Breast epithelium (tissue), 3 donors: ENCODE measurements at regions not wholly inside any gene's neighbourhood (a gene's known extent, or its start where the extent isn't known, plus 50 kb on each side); places are given as distances from the start of the nearest gene placed in this dataset.

Experiments
- POLR2A ChIP-seq: fragments of 450-650 bp; IDR thresholded peaks from one replicate; pipeline ENCODE4 v1.6.1; 2016; ENCODE audit warnings: antibody characterized with exemption, mild to moderate bottlenecking, moderate library complexity
- POLR2AphosphoS5 ChIP-seq, 3 donors: sonication (generic); formaldehyde crosslinking; IDR thresholded peaks; one replicate each; pipeline ENCODE4 v1.6.1; 2017; ENCODE audit warnings: antibody characterized with exemption in 3 of 3
- TF ChIP-seq, protein P1 (sequence below), 3 donors: fragments of 450-650 bp; IDR thresholded peaks; one replicate each; pipeline ENCODE4 v1.5.1; 2016 to 2017; ENCODE audit warnings: antibody characterized with exemption in 3 of 3, mild to moderate bottlenecking in 3 of 3, moderate library complexity in 3 of 3

DNA sequence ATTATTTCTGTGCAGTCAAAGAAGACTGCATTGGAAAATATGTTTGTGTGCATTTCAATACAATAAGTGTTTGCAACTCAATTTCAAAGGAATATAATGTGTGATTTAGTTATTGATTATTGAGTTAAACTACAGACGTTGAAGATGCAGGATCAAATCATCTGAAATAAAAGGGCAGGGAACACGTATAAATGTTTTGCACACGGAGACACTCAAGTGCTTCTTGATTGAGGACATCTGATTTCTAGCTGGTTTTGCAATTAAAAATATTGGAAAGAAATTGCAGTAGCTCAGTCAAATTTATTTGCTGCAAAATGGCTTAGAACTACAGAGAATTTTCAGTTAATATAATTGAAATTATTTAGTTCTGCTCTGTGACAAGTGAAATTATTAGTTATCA lies 412.7 kb downstream of the UTRN start:
- TF ChIP-seq, protein P1, sequence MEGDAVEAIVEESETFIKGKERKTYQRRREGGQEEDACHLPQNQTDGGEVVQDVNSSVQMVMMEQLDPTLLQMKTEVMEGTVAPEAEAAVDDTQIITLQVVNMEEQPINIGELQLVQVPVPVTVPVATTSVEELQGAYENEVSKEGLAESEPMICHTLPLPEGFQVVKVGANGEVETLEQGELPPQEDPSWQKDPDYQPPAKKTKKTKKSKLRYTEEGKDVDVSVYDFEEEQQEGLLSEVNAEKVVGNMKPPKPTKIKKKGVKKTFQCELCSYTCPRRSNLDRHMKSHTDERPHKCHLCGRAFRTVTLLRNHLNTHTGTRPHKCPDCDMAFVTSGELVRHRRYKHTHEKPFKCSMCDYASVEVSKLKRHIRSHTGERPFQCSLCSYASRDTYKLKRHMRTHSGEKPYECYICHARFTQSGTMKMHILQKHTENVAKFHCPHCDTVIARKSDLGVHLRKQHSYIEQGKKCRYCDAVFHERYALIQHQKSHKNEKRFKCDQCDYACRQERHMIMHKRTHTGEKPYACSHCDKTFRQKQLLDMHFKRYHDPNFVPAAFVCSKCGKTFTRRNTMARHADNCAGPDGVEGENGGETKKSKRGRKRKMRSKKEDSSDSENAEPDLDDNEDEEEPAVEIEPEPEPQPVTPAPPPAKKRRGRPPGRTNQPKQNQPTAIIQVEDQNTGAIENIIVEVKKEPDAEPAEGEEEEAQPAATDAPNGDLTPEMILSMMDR (IDR thresholded peaks at IDR 0.05), result no peak
- TF ChIP-seq POLR2AphosphoS5 (IDR thresholded peaks at IDR 0.05) (no peak), POLR2A (no peak)
